Urothelium cell line (cell line): ENCODE measurements at regions not wholly inside any gene's neighbourhood (a gene's known extent, or its start where the extent isn't known, plus 50 kb on each side); places are given as distances from the start of the nearest gene placed in this dataset.

Experiments used
- DNase-seq: peaks from one replicate; pipeline ENCODE4 v3.0.0; 2011; ENCODE audit warnings: low spot score, mixed read lengths
- FAIRE-seq: peaks from 2 replicates; lab custom pipeline; 2011; peaks lifted over from hg19 to GRCh38; lab: Jason Lieb, UNC

- DNase-seq: no peak
- no peak for FAIRE-seq
Measured at GRCh38 chr19:30317403-30317802, 54.8 kb upstream of the ZNF536 start.

- peak; percentile 96 for FAIRE-seq
Measured at GRCh38 chr19:30318261-30318660, 53.9 kb upstream of the ZNF536 start.

GRCh38 chr19:30318936-30319335 lies 53.2 kb upstream of the ZNF536 start:
- FAIRE-seq: no peak
- DNase-seq: no peak

More at GRCh38 chr19:30318261-30318660, 53.9 kb upstream of the ZNF536 start:
- no peak for DNase-seq

- FAIRE-seq: no peak
- DNase-seq: no peak
Measured at GRCh38 chr19:30319411-30319810, 52.8 kb upstream of the ZNF536 start.

- no peak for FAIRE-seq
Measured at GRCh38 chr19:30319876-30320275, 52.3 kb upstream of the ZNF536 start.

GRCh38 chr19:30320466-30320865 lies 51.7 kb upstream of the ZNF536 start:
- no peak for DNase-seq
- no peak for FAIRE-seq

More at GRCh38 chr19:30319876-30320275, 52.3 kb upstream of the ZNF536 start:
- no peak for DNase-seq

- DNase-seq: no peak
- FAIRE-seq: peak; percentile 69
Measured at GRCh38 chr19:30320916-30321315, 51.3 kb upstream of the ZNF536 start.
